Loucy (cell line): ENCODE measurements at regions not wholly inside any gene's neighbourhood (a gene's known extent, or its start where the extent isn't known, plus 50 kb on each side); places are given as distances from the start of the nearest gene placed in this dataset.

ENCODE experiments used
- H2AFZ ChIP-seq: fragments of 200-600 bp; sonication (generic); 2 replicates; pipeline ENCODE4 v1.6.0; 2016; ENCODE audit warnings: antibody characterized with exemption, mild to moderate bottlenecking, low read length, moderate library complexity
- H3F3A ChIP-seq: fragments of 200-600 bp; 2 replicates; pipeline ENCODE4 v1.6.0; 2016; ENCODE audit warnings: antibody characterized with exemption, low read depth, mild to moderate bottlenecking
- H3K27me3 ChIP-seq: fragments of 200-600 bp; sonication (generic); 2 replicates; pipeline ENCODE4 v1.6.1; 2014; ENCODE audit warnings: low read length, mild to moderate bottlenecking; ENCODE audit not compliant: insufficient read depth, poor library complexity, severe bottlenecking
- H3K36me3 ChIP-seq: fragments of 200-600 bp; sonication (generic); 2 replicates; pipeline ENCODE4 v1.6.1; 2016; ENCODE audit warnings: low read length; ENCODE audit not compliant: insufficient read depth
- H3K4me1 ChIP-seq: fragments of 200-600 bp; sonication (generic); 2 replicates; pipeline ENCODE4 v1.5.1; 2014; ENCODE audit warnings: low read length, mild to moderate bottlenecking; ENCODE audit not compliant: insufficient read depth, poor library complexity, severe bottlenecking
- H3K4me2 ChIP-seq: fragments of 200-600 bp; sonication (generic); 2 replicates; pipeline ENCODE4 v1.6.0; 2014; ENCODE audit warnings: antibody characterized with exemption, low read length, low read depth, mild to moderate bottlenecking; ENCODE audit not compliant: poor library complexity, severe bottlenecking
- H3K4me3 ChIP-seq: fragments of 200-600 bp; sonication (generic); 2 replicates; pipeline ENCODE4 v1.5.1; 2014; ENCODE audit warnings: low read length, mild to moderate bottlenecking, mixed read lengths; ENCODE audit not compliant: poor library complexity, severe bottlenecking
- H3K79me2 ChIP-seq: fragments of 200-600 bp; sonication (generic); 2 replicates; pipeline ENCODE4 v1.6.1; 2014; ENCODE audit warnings: low read length; ENCODE audit not compliant: insufficient read depth
- H3K9ac ChIP-seq: fragments of 200-600 bp; sonication (generic); 2 replicates; pipeline ENCODE4 v1.6.0; 2014; ENCODE audit warnings: mild to moderate bottlenecking, low read depth, low read length, moderate library complexity; ENCODE audit not compliant: poor library complexity, severe bottlenecking
- H3K9me2 ChIP-seq: fragments of 200-600 bp; sonication (generic); replicated peaks from 2 replicates; pipeline ENCODE4 v1.6.1; 2016; ENCODE audit warnings: low read depth, low read length, mixed read lengths
- H3K9me3 ChIP-seq: fragments of 200-600 bp; sonication (generic); 2 replicates; pipeline ENCODE4 v1.6.1; 2014; ENCODE audit warnings: mild to moderate bottlenecking, antibody characterized with exemption, low read length, low read depth; ENCODE audit not compliant: insufficient read depth
- H4K20me1 ChIP-seq: fragments of 200-600 bp; sonication (generic); 2 replicates; pipeline ENCODE4 v1.6.0; 2014; ENCODE audit warnings: antibody characterized with exemption, low read length, mild to moderate bottlenecking; ENCODE audit not compliant: insufficient read depth, poor library complexity, severe bottlenecking
- EZH2phosphoT487 ChIP-seq: fragments of 200-600 bp; IDR thresholded peaks from 2 replicates; pipeline ENCODE4 v1.6.1; 2018; ENCODE audit warnings: antibody characterized with exemption, mild to moderate bottlenecking, moderate library complexity, borderline replicate concordance
- TF ChIP-seq, protein P1 (sequence below): fragments of 200-600 bp; sonication (generic); conservative IDR thresholded peaks from 2 replicates; pipeline ENCODE4 v1.5.1; 2014; ENCODE audit warnings: mild to moderate bottlenecking, antibody characterized with exemption, low read length

- TF ChIP-seq, protein P1, sequence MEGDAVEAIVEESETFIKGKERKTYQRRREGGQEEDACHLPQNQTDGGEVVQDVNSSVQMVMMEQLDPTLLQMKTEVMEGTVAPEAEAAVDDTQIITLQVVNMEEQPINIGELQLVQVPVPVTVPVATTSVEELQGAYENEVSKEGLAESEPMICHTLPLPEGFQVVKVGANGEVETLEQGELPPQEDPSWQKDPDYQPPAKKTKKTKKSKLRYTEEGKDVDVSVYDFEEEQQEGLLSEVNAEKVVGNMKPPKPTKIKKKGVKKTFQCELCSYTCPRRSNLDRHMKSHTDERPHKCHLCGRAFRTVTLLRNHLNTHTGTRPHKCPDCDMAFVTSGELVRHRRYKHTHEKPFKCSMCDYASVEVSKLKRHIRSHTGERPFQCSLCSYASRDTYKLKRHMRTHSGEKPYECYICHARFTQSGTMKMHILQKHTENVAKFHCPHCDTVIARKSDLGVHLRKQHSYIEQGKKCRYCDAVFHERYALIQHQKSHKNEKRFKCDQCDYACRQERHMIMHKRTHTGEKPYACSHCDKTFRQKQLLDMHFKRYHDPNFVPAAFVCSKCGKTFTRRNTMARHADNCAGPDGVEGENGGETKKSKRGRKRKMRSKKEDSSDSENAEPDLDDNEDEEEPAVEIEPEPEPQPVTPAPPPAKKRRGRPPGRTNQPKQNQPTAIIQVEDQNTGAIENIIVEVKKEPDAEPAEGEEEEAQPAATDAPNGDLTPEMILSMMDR = no peak
- TF ChIP-seq EZH2phosphoT487 = no peak
- Histone ChIP-seq H3K36me3 (no peaks in the 10 kb centered on the region), H4K20me1 (no peaks in the 10 kb centered on the region), H3K27me3 (no peaks in the 10 kb centered on the region), H3K4me1 (no peaks in the 10 kb centered on the region), H3K4me2 (no peak overlapping the region), H3K9ac (no peak overlapping the region), H2AFZ (no peak overlapping the region), H3K9me3 (no peaks in the 10 kb centered on the region), H3K9me2 (no peaks in the 10 kb centered on the region), H3K79me2 (no peaks in the 10 kb centered on the region), H3F3A (no peaks in the 10 kb centered on the region), H3K4me3 (no peak overlapping the region)
These were observed 1144.2 kb downstream of the EPHA7 start for GRCh38 chr6:92275150-92275549.

DNA sequence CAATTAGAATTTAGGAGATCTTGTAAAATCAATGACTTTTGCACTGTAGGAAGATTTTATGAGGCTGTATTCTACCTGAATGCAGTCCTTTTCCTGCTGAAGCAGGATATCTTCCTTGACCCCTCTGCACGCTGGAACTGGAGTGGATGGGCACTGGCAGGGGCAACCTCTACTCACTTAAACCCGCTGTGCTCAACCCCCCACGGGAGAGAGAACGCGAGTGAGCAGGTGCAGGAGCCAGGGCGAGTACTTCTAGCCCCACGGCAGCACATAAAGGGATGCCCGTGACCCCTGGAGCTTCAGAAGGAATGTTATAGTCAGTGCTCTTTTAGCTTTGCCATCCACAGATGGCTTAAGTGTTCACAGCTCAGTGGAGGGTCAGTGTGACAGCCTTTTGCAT, 1144.8 kb downstream of the EPHA7 start:
- H4K20me1 ChIP-seq = no peaks in the 10 kb centered on the region
- no peak for TF ChIP-seq EZH2phosphoT487
- TF ChIP-seq, protein P1 = no peak

GRCh38 chr6:92273694-92274093, 1145.7 kb downstream of the EPHA7 start:
- Histone ChIP-seq H3K4me1 (no peaks in the 10 kb centered on the region), H3K9me2 (no peaks in the 10 kb centered on the region), H3K27me3 (no peaks in the 10 kb centered on the region), H4K20me1 (no peaks in the 10 kb centered on the region), H3K36me3 (no peaks in the 10 kb centered on the region), H3K4me3 (no peak overlapping the region), H3K79me2 (no peaks in the 10 kb centered on the region), H3K4me2 (no peak overlapping the region), H3K9me3 (no peaks in the 10 kb centered on the region), H2AFZ (no peak overlapping the region), H3K9ac (no peak overlapping the region), H3F3A (no peaks in the 10 kb centered on the region)
- TF ChIP-seq, protein P1 = no peak
- no peak for TF ChIP-seq EZH2phosphoT487

More for the DNA sequence above, 1144.8 kb downstream of the EPHA7 start:
- Histone ChIP-seq H3K4me2 (no peak overlapping the region), H3K4me1 (no peaks in the 10 kb centered on the region), H3K9me2 (no peaks in the 10 kb centered on the region), H3K4me3 (no peak overlapping the region), H3K27me3 (no peaks in the 10 kb centered on the region), H3K9ac (no peak overlapping the region), H2AFZ (no peak overlapping the region), H3K36me3 (no peaks in the 10 kb centered on the region), H3K79me2 (no peaks in the 10 kb centered on the region), H3F3A (no peaks in the 10 kb centered on the region), H3K9me3 (no peaks in the 10 kb centered on the region)
